ENCODE measurements at regions not wholly inside any gene's neighbourhood (a gene's known extent, or its start where the extent isn't known, plus 50 kb on each side); places are given as distances from the start of the nearest gene placed in this dataset.

DNA sequence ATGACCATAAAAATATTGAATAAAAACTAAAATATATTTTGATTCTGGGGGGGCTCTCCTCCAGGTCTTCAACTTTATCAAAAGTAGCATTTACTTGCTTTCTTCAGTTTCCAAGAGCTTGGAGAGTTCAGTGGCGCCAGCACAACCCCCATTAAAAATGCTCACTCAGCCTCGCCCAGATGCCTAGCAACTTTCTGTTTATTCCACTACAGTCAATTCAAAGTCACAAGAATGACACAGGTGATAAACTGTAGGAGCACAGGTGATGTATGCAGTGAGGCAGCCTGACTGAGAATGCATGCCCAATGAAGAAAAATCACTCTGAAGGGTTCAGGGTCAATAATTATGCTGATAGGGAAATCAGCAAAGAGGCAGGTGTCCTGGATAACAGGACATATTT lies 159.4 kb upstream of the ATP1B1 start:
- TF ChIP-seq, protein P1, sequence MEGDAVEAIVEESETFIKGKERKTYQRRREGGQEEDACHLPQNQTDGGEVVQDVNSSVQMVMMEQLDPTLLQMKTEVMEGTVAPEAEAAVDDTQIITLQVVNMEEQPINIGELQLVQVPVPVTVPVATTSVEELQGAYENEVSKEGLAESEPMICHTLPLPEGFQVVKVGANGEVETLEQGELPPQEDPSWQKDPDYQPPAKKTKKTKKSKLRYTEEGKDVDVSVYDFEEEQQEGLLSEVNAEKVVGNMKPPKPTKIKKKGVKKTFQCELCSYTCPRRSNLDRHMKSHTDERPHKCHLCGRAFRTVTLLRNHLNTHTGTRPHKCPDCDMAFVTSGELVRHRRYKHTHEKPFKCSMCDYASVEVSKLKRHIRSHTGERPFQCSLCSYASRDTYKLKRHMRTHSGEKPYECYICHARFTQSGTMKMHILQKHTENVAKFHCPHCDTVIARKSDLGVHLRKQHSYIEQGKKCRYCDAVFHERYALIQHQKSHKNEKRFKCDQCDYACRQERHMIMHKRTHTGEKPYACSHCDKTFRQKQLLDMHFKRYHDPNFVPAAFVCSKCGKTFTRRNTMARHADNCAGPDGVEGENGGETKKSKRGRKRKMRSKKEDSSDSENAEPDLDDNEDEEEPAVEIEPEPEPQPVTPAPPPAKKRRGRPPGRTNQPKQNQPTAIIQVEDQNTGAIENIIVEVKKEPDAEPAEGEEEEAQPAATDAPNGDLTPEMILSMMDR (IDR thresholded peaks at IDR 0.05; ENCODE audit: low read depth, low read length) = no peak
- no peak for TF ChIP-seq POLR2A (IDR thresholded peaks at IDR 0.05; ENCODE audit: extremely low read depth, insufficient read length)
- TF ChIP-seq, protein P2, sequence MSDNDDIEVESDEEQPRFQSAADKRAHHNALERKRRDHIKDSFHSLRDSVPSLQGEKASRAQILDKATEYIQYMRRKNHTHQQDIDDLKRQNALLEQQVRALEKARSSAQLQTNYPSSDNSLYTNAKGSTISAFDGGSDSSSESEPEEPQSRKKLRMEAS (IDR thresholded peaks at IDR 0.05; ENCODE audit: low read depth, low read length) = no peak
- no peak for TF ChIP-seq MYC (IDR thresholded peaks at IDR 0.05; ENCODE audit: low read depth, low read length)

Measured in NB4 (cell line).